HG02571 (cell line): ENCODE measurements at regions not wholly inside any gene's neighbourhood (a gene's known extent, or its start where the extent isn't known, plus 50 kb on each side); places are given as distances from the start of the nearest gene placed in this dataset.
"Not testable (repeated sequence)": the region's sequence is repeated elsewhere in the genome, so short reads cannot be mapped to it uniquely, and the experiment has no call there.

Experiments
- ATAC-seq: cut with Tn5 transposase; IDR thresholded peaks from one replicate; pipeline ENCODE4 v1.9.1; 2021; ENCODE audit warnings: mild to moderate bottlenecking, moderate library complexity; ENCODE audit not compliant: unreplicated experiment

GRCh38 chr7:142539901-142540300 is 209.4 kb upstream of the PRSS1 start:
- ATAC-seq: no peak

GRCh38 chr7:142537760-142538159 is 211.5 kb upstream of the PRSS1 start:
- ATAC-seq: no peak

DNA sequence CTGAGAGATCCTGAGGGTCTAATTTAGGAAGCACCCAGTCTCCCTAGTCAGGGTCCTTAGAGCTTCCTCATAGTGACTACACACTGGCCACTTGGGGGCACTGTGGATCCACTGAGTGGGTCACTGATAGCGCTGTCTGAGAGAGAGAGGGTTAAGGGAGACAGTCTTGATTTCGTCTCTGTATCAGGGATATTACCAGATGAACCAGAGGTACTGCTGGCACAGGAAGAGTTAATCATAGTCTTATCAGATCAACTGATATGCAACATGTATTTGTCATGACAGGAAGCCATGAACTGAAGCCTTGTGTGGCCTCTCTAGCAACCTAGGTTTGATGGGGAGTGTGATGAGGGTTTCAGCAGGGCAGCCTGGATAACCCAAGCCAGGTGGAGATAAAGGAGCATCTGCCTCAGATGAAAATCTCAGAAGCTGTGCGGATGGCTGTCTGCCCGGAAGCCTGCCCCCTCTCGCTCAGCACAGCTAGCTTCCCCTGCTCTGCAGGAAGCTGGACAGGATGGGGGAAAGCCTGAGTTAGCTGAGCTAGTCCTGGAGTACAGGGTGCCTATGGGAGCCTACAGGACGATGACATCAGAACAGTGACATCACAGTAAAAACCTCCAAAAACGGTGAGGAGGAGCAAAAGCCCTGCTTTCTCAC is 214.0 kb upstream of the PRSS1 start:
- ATAC-seq: peak; percentile 94

- ATAC-seq: no peak
Measured at GRCh38 chr7:142534726-142535122, 214.5 kb upstream of the PRSS1 start.

GRCh38 chr7:142533920-142534319 is 215.4 kb upstream of the PRSS1 start:
- ATAC-seq: no peak

DNA sequence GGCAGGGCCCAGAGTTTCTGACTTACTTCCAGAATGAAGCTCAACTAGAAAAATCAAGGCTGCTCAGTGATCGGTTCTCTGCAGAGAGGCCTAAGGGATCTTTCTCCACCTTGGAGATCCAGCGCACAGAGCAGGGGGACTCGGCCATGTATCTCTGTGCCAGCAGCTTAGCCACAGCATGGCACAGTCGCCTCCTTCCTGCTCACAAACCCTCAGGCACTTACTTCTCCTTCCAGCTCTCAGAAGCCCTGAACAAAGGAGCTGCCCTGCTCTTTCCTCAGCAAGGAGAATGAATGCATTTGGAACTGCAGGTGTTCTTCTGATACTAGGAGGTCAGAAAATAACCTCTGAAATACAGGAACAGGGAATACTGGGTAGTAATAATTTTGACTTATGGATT is 219.7 kb upstream of the PRSS1 start:
- ATAC-seq: no peak

DNA sequence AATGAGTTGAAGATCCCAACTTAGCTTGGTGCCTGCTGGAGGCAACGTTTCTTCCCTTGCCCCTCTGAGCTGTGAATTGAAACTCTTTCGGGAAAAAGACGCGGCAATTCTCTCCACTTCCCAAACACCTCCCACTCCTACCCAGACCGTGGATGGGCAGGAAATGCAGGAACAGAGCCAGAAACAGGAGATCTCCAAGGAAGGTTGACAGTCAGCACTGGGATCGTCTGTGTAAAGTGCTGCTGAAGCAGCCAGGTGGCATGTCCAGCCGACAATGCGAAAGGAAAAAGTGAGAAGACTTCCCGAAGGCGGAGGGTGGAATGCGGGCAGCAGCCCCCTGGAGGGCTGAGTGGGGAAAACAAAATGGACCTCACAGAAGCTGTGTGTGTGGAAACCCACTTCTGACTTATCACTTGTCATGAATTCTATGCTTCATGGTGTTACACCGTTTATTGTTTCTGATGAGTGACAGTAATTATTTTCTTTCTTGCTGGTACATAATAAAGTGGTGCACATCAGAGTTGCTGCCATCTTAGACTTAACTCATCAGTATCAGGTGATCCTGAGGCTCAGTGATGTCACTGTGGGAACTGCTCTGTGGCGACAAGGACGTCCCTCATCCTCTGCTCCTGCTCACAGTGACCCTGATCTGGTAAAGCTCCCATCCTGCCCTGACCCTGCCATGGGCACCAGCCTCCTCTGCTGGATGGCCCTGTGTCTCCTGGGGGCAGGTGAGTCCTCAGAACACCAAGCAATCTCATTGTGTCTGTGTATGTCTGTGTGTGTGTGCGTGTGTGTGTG is 220.5 kb upstream of the PRSS1 start:
- ATAC-seq: no peak

DNA sequence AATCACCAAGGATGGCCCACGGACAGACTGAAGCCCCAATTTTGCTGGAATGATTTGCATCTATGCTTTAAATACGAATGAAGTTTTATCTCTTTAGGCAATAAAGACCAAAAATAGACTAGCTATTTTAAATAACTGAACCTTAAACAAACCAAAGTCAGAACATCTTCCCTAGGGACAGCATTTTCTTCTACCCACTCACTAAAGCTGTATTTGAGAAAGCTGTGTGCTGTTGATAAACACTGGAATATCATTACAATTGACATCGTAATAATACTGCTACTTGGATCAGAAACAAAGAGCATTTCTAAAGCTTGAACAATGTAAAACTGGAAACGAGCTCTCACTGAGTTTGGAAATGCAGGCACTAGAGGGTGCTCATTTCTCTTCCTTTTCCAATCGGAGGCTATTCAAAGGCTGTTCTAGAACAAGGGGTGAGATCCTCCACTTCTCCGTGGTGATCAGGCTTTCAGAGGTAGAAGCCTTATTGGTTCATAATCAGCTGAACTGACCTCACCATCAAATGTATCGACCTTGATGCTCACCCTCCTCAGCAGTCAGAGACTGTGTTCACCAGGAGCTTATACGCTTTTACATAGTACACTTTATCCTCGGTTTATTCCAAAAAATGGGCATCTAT is 225.3 kb upstream of the PRSS1 start:
- no peak for ATAC-seq

GRCh38 chr7:142522735-142523134 is 226.5 kb upstream of the PRSS1 start:
- no peak for ATAC-seq

DNA sequence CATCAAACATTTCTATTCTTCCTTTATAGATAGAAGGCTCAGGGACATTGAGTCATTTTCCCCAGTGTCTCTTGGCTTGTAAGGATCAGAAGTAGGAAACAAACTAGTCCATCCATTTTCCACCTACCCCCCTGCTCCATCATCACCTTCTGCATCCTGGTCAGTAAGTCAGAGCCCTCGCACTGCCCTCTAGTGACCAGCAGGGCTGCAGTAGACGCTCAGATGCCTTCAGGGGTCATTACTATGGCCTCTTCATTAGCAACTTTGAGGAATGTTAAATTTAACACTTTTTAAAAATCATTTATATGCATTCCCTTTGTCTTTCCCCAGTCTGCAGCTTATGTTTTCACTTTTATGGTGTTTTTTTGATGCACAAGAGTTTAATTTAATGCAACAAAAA is 228.4 kb upstream of the PRSS1 start:
- ATAC-seq: not testable (repeated sequence)

- ATAC-seq: not testable (repeated sequence)
Measured at GRCh38 chr7:142520455-142520854, 228.8 kb upstream of the PRSS1 start.

DNA sequence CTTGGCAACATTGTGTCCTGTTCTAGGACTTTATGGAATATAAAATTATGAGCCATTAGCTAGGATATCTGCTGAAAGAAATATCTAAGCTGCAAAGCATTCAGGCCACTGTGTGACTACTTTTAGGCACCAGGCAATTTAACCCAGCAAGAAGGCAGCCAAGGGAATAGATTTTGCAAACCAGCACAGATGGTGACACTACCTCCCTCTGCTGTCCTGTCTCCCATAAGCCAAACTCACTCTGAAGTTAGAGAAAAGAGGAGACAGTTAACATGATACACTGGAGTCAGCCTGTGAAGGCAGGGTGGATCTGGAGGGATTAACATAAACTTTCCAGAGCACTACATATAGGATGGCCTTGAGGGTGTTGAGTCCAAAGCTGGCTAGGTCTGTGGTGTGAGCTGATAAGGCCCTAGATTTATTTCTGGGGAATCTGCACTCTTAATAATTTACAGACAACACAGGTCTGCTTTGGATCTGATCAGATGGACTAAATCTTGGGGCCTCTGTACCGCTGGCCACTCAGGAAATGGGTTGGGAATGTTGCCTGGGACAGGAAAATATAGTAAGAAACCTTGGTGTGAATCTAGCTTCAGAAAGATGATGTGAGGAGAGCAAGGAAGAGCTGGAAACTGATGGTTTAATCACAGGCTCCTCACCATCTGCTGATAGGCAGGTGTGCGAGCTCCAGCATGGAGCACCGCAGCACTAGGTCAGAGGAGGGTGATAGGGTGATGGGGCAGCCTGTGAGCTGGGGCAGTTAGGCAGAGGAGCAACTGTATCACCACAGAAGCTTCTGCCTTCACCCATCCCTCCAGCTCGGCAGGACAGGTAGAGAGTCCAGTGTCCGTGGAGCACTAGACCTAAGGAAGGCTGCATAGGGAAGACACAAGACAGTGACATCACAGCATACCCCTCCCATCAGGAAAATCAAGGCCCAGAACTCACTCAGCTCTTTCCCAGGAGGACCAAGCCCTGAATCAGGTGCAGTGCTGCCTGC is 229.9 kb upstream of the PRSS1 start:
- no peak for ATAC-seq

DNA sequence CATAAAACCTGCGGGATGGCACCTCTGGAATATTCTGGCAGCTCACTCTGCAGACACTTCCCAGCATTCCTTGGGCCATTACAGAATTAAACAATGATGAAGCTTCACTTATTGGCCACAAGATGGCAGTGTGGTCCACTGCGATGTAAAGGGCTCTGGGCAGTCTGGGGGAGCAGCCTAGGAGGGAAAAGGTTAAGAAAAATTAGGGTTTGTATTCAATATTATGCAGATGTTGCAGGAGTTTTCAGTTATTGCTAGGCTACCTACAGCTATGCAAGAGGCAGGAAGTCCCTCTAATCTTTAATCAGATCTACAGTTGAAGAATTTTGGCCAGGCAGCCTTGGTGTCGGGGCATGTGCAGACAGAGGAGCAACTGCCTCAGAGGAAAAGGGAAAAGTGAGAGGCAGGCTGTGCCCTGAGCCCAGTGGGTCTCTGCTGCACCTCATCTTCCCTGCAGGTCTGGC is 233.2 kb upstream of the PRSS1 start:
- peak; percentile 86 for ATAC-seq

DNA sequence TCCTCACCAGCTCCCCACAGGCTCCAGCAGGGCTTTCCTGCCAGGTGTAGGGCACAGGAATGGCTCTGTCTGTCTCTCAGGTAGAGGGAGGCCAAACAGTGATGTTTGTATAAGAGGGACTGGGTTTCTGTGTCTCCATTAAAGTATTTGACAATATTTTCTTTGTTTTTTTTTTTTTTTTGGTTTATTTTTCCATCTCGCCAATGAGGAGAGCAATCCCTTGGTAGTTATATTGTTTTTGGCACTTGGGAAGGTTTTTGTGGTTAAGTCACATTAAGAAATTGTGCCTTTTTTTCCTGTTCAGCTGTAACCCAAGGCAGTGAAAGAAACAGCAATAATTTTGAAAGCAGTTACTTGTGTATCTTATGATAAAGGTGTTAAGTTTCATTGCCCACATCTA is 234.6 kb upstream of the PRSS1 start:
- not testable (repeated sequence) for ATAC-seq

DNA sequence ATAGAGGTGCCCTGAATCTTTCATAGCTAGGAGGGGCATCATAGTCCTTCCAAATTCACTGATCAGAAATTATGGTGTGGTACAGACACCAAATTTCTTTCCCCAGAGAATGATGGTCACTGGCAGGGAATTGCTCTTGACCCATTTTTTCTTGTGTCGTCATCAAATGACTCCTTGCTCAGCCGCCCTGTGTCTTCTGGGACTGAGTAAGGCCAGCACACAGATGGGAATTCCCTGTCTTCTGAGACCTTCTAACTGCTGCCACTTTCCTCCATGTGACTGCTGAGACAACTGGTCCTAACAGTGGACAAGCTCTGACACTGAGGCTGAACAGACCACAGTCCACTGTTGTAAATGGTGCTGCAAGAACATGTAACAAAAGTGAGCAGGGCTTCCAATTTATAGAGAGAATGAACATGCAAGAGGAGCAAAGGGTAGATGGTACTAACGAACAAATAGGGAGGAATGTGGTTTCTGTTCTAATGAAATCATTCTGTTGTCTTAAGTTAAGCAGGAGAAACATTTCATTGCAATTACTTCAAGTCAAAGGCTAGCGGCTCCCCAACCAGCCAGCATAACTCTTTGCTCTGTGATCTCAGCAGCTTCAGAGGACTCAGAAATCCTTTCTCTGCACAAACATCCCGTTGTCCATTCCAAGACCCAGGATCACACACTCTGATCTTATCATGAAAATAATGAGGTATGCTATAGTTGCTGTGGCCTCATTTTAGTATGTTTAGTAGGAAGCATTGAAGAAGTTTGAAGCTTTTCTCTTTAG is 235.9 kb upstream of the PRSS1 start:
- no peak for ATAC-seq

DNA sequence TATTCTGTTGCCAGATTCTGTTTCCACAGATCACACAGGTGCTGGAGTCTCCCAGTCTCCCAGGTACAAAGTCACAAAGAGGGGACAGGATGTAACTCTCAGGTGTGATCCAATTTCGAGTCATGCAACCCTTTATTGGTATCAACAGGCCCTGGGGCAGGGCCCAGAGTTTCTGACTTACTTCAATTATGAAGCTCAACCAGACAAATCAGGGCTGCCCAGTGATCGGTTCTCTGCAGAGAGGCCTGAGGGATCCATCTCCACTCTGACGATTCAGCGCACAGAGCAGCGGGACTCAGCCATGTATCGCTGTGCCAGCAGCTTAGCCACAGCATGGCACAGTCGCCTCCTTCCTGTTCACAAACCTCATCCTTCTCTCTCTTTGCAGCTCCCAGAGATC is 237.5 kb upstream of the PRSS1 start:
- no peak for ATAC-seq

- no peak for ATAC-seq
Measured at GRCh38 chr7:142511374-142511773, 237.9 kb upstream of the PRSS1 start.

DNA sequence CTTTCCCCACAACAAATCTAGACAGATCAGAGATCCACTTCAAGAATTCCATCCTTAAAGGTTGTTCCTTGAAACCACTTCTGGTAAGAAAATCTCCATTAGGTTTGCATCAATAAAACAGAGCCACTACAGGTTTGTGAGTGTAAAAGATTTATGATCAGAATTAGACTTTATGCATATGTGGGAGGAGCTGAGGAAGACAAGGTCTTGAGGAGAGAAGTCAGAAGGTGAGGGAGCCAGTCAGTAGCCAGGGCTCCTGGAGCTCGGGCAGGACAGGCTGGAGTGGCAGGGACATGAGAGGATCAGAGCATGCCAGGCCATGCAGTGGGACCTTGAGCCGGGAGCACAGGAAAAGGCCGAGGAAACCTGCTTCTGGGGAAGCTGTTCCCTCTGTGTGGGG is 240.0 kb upstream of the PRSS1 start:
- not testable (repeated sequence) for ATAC-seq

DNA sequence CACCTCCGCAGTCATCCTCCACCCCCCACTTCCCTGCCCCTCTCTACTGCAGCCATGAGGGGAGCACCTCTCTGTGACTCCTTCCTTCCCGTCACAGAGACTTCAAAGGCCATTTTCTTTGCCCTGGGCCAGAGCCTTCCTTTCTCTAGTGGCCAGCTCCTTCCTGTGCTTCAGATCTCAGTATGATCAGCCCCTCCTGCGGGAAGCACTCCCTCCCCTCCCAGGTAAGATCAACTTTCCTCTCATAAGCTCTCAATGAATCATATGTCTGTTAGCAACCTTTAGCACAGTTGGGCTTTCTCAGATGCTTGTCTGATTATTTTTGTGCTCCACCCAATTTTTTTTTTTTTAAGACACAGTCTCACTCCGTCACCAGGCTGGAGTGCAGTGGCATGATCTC is 241.0 kb upstream of the PRSS1 start:
- no peak for ATAC-seq

GRCh38 chr7:142507799-142508198 is 241.5 kb upstream of the PRSS1 start:
- ATAC-seq: no peak
